Breast epithelium (tissue), 4 donors: ENCODE measurements at regions not wholly inside any gene's neighbourhood (a gene's known extent, or its start where the extent isn't known, plus 50 kb on each side); places are given as distances from the start of the nearest gene placed in this dataset.

Experiments used
- DNase-seq, 2 donors: peaks; one replicate each; pipeline ENCODE4 v3.0.0-alpha.2; 2019; ENCODE audit warnings: low spot score in 2 of 2
- H3K27ac ChIP-seq, 2 donors: fragments of 200-600 bp; sonication (generic) in 1 of 2; one replicate each; pipeline ENCODE4 v1.5.1; 2016 to 2019; ENCODE audit warnings: mild to moderate bottlenecking in 1 of 2
- H3K27me3 ChIP-seq, 2 donors: fragments of 200-600 bp; sonication (generic) in 1 of 2; one replicate each; pipeline versions ENCODE4 v1.5.1 to v1.6.0; 2017 to 2019; ENCODE audit warnings: control low read depth in 1 of 2, mild to moderate bottlenecking in 1 of 2
- H3K36me3 ChIP-seq: fragments of 200-600 bp; one replicate; pipeline ENCODE4 v1.5.1; 2019
- H3K4me1 ChIP-seq, 2 donors: fragments of 200-600 bp; sonication (generic); one replicate each; pipeline ENCODE4 v1.5.1; 2016 to 2019; ENCODE audit warnings: control low read depth in 1 of 2
- H3K4me3 ChIP-seq, 3 donors: fragments of 200-600 bp; sonication (generic); 1 replicate in 2 of 3; 2 replicates in 1 of 3; pipeline ENCODE4 v1.5.1; 2016 to 2019; ENCODE audit warnings: mild to moderate bottlenecking in 3 of 3, moderate library complexity in 2 of 3
- H3K9me3 ChIP-seq, 2 donors: fragments of 200-600 bp; sonication (generic) in 1 of 2; one replicate each; pipeline ENCODE4 v1.5.1; 2016 to 2019; ENCODE audit warnings: control low read depth in 1 of 2
- POLR2A ChIP-seq: fragments of 450-650 bp; IDR thresholded peaks from one replicate; pipeline ENCODE4 v1.6.1; 2016; ENCODE audit warnings: antibody characterized with exemption, mild to moderate bottlenecking, moderate library complexity
- POLR2AphosphoS5 ChIP-seq, 3 donors: sonication (generic); formaldehyde crosslinking; IDR thresholded peaks; one replicate each; pipeline ENCODE4 v1.6.1; 2017; ENCODE audit warnings: antibody characterized with exemption in 3 of 3
- intact Hi-C: fragments of 100-400 bp; cut with DNase I; formaldehyde crosslinking; loops from one replicate; pipeline ENCODE4 v1.15.1; 2023; ENCODE audit warnings: low total_unique reads
- TF ChIP-seq, protein P1 (sequence below), 3 donors: fragments of 450-650 bp; IDR thresholded peaks; one replicate each; pipeline ENCODE4 v1.5.1; 2016 to 2017; ENCODE audit warnings: antibody characterized with exemption in 3 of 3, mild to moderate bottlenecking in 3 of 3, moderate library complexity in 3 of 3

- H3K27ac ChIP-seq: no peak overlapping the region
- intact Hi-C loops: no loop called here
- no peak overlapping the region for H3K4me3 ChIP-seq
- TF ChIP-seq POLR2A (no peak), POLR2AphosphoS5 (IDR thresholded peaks at IDR 0.05) (no peak)
- TF ChIP-seq, protein P1, sequence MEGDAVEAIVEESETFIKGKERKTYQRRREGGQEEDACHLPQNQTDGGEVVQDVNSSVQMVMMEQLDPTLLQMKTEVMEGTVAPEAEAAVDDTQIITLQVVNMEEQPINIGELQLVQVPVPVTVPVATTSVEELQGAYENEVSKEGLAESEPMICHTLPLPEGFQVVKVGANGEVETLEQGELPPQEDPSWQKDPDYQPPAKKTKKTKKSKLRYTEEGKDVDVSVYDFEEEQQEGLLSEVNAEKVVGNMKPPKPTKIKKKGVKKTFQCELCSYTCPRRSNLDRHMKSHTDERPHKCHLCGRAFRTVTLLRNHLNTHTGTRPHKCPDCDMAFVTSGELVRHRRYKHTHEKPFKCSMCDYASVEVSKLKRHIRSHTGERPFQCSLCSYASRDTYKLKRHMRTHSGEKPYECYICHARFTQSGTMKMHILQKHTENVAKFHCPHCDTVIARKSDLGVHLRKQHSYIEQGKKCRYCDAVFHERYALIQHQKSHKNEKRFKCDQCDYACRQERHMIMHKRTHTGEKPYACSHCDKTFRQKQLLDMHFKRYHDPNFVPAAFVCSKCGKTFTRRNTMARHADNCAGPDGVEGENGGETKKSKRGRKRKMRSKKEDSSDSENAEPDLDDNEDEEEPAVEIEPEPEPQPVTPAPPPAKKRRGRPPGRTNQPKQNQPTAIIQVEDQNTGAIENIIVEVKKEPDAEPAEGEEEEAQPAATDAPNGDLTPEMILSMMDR (IDR thresholded peaks at IDR 0.05): no peak
- no peaks in the 10 kb centered on the region for H3K9me3 ChIP-seq
- DNase-seq: no peak
- H3K4me1 ChIP-seq: no peaks in the 10 kb centered on the region
- H3K36me3 ChIP-seq: no peaks in the 10 kb centered on the region
- H3K27me3 ChIP-seq: no peaks in the 10 kb centered on the region
Observed at GRCh38 chr5:92860061-92860460, 721.0 kb downstream of the NR2F1-AS1 start.

GRCh38 chr5:92852219-92852618 is 728.8 kb downstream of the NR2F1-AS1 start:
- no peak overlapping the region for H3K27ac ChIP-seq
- no peak overlapping the region for H3K4me3 ChIP-seq
- no peak for DNase-seq
- TF ChIP-seq, protein P1 (IDR thresholded peaks at IDR 0.05): no peak
- TF ChIP-seq POLR2A (no peak), POLR2AphosphoS5 (IDR thresholded peaks at IDR 0.05) (no peak)
- H3K4me1 ChIP-seq: no peaks in the 10 kb centered on the region
- no peaks in the 10 kb centered on the region for H3K9me3 ChIP-seq
- intact Hi-C loops: no loop called here
- H3K36me3 ChIP-seq: no peaks in the 10 kb centered on the region
- H3K27me3 ChIP-seq: no peaks in the 10 kb centered on the region

DNA sequence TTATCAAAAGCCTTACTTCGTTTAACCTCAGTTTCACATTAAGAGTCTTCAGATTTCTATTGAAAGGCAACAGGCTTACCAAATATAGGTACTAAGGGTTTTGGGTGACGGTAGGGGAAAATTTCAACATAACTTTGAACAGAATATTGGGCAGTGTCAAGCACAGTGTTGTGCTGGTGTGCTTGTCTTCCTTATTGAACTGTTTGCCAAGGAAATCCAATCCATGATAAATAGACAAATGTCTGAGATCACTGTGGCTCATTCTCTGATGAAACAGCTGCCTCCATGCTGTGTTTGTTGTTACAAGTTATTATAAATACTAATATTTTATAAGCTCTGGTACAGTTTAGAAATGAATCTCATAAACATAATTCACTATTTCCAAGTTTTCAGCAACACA is 730.1 kb downstream of the NR2F1-AS1 start:
- Histone ChIP-seq H3K27ac (no peak overlapping the region), H3K4me1 (no peaks in the 10 kb centered on the region), H3K27me3 (no peaks in the 10 kb centered on the region), H3K4me3 (no peak overlapping the region), H3K36me3 (no peaks in the 10 kb centered on the region), H3K9me3 (no peaks in the 10 kb centered on the region)
- intact Hi-C loops: no loop called here
- TF ChIP-seq POLR2AphosphoS5 (IDR thresholded peaks at IDR 0.05): no peak
- TF ChIP-seq POLR2A: no peak
- TF ChIP-seq, protein P1 (IDR thresholded peaks at IDR 0.05): no peak
- no peak for DNase-seq

DNA sequence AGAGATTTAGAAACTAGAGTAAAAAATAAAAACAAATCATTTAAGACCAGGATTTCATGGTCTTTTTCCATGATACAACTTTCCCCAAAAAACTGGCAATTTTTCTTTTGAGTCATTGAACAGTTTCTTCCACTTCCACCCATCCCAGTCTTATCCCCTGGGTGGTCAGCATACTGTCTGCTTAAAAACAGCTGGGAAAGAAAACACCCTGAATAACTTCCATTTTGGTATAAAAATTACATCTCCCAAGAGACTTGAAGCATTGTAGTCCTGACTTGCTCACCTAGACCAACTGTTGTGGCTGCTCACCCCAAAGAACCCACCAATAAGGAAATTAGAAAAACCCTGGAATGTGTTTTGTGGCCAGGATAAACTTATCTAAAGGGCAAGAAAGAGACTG is 731.3 kb downstream of the NR2F1-AS1 start:
- DNase-seq: no peak
- Histone ChIP-seq H3K27ac (no peak overlapping the region), H3K36me3 (no peaks in the 10 kb centered on the region), H3K27me3 (no peaks in the 10 kb centered on the region), H3K4me1 (no peaks in the 10 kb centered on the region), H3K9me3 (no peaks in the 10 kb centered on the region), H3K4me3 (no peak overlapping the region)
- intact Hi-C loops: no loop called here
- no peak for TF ChIP-seq POLR2AphosphoS5 (IDR thresholded peaks at IDR 0.05)
- TF ChIP-seq, protein P1 (IDR thresholded peaks at IDR 0.05): no peak
- TF ChIP-seq POLR2A: no peak

DNA sequence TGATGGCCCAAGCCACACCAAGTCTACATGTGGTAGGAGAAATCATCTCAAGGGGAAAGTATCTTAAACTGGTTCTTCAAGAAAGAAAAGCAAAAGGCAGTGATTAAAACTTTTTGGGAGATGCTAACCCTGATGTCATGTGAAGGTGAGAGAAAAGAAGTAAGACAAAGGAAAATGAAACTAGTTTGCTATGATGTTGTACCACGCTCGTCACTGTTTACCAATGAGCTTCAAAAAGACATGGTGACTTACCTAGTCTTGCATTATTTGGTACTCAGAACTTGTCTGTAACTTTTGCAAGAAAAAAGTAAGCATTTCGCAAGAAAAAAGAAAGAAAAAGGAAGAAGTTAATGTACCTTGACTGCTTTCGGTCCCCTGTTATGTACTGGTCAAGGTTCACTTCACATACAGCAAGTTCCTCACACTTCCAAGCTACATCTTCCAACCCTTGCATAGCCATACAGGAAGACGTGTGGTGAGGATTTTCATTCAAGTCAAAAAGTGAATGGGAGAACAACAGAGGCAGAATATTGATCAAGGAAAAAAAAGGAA is 739.3 kb downstream of the NR2F1-AS1 start:
- Histone ChIP-seq H3K9me3 (no peaks in the 10 kb centered on the region), H3K27me3 (no peaks in the 10 kb centered on the region), H3K4me1 (no peaks in the 10 kb centered on the region), H3K27ac (no peak overlapping the region), H3K36me3 (no peaks in the 10 kb centered on the region), H3K4me3 (no peak overlapping the region)
- intact Hi-C loops: no loop called here
- no peak for TF ChIP-seq POLR2AphosphoS5 (IDR thresholded peaks at IDR 0.05)
- TF ChIP-seq POLR2A: no peak
- TF ChIP-seq, protein P1 (IDR thresholded peaks at IDR 0.05): no peak
- DNase-seq: no peak
